ENCODE measurements at regions not wholly inside any gene's neighbourhood (a gene's known extent, or its start where the extent isn't known, plus 50 kb on each side); places are given as distances from the start of the nearest gene placed in this dataset.

GRCh38 chr2:167890739-167891138 lies 356.7 kb downstream of the STK39 start:
- TF ChIP-seq CTCF (IDR thresholded peaks at IDR 0.05), result no peak
- TF ChIP-seq EP300 (IDR thresholded peaks at IDR 0.05), result no peak
- no peak for TF ChIP-seq POLR2AphosphoS5 (IDR thresholded peaks at IDR 0.05)

Measured in esophagus muscularis mucosa (tissue), 4 donors.